Hematopoietic multipotent progenitor cell treated with erythropoietin and hydrocortisone succinate and interleukin-3 and kit ligand, for 4 days (in vitro differentiated cells): ENCODE measurements at regions not wholly inside any gene's neighbourhood (a gene's known extent, or its start where the extent isn't known, plus 50 kb on each side); places are given as distances from the start of the nearest gene placed in this dataset.
A peak's percentile ranks its signal among the peaks of the same experiment; 100 is the strongest.
"Not testable (repeated sequence)": the region's sequence is repeated elsewhere in the genome, so short reads cannot be mapped to it uniquely, and the experiment has no call there.

Experiments
- DNase-seq: peaks from one replicate; pipeline ENCODE4 v3.0.0-alpha.2; 2015

DNA sequence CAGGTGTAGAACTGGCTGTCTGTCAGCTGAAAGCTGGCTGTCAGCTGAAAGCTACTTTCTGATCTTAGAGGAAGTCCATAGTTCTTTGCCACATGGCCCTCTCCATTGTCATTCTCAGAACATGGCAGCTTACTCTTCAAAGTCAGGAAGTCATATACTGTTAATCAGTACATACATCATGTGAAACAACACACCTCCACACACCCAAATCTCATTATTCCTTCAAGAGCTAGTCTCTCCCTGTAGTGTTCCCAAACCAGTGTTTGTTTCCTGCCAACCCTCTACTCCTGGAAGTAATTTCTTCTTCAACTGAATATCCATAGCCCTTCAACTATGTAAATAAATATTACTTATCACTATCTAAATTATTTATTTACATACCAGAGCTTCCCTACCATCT, 58.9 kb downstream of the OR5AK2 start:
- no peak for DNase-seq

DNA sequence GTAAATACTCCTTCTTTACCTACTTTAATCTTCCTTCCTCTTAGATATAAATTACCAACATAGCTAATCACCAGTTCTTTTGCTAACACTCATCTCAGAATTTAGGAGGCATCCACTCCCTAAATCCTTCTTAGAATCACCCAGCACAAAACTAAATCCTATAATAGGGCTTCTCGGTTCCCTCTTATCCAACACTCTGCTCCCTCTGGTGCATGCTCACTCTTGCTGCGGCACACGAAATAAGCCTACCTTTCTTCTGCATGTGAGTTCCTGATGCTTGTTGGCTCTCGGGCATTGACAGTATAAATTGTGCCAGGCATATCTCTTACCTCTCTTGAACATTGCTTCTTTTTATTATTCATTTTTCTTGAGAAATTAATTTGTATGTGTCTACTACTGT, 61.0 kb downstream of the OR5AK2 start:
- no peak for DNase-seq

DNA sequence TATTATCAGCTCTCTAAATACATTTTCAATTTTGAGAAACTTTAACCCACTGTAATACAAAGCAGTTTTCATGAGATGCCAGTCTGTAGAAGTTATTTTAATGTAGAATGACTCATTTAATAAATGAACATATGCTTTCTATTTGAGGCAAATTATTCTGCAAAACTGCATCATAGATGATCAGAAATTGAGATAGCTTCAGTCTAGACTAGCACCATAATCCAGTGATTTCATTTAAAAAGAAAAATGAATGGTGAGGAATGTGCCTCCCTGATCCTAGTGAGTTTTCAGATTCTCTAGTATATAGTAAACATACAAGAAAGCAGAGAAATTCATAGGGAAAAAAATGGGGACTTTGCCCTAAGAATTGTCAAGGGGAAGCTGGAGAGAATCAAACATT, 66.1 kb downstream of the OR5AK2 start:
- DNase-seq: no peak

- no peak for DNase-seq
Measured at GRCh38 chr11:57055744-57056143, 67.0 kb downstream of the OR5AK2 start.

- no peak for DNase-seq
Measured at GRCh38 chr11:57056735-57057134, 68.0 kb downstream of the OR5AK2 start.

DNA sequence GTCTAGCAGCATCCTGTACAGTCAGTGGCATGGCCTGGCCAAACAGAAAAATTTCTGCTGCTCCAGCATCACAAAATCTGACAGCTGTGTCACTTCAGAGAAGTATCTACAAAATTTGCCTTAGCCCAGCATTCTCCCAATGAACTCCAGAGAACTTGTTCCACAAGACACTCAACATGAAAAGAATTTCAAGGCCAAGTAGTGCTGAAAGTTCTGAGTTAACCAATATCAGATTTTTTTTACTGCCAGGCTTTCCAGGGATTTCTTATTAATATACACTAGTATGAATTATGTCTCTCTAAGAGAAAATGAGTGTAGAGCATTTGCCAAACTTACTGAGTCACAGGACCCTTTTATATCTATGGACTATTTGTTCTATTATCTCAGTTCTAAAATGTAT, 68.8 kb downstream of the OR5AK2 start:
- no peak for DNase-seq

DNA sequence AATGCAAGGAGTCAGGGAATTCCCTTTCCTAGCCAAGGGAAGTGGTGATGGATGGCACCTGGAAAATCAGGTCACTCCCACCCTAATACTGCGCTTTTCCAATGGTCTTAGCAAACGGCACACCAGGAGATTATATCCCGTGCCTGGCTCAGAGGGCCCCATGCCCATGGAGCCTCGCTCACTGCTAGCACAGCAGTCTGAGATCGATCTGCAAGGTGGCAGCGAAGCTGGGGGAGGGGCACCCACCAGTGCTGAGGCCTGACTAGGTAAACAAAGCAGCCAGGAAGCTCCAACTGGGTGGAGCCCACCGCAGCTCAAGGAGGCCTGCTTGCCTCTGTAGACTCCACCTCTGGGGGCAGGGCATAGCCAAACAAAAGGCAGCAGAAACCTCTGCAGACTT, 74.2 kb downstream of the OR5AK2 start:
- not testable (repeated sequence) for DNase-seq

DNA sequence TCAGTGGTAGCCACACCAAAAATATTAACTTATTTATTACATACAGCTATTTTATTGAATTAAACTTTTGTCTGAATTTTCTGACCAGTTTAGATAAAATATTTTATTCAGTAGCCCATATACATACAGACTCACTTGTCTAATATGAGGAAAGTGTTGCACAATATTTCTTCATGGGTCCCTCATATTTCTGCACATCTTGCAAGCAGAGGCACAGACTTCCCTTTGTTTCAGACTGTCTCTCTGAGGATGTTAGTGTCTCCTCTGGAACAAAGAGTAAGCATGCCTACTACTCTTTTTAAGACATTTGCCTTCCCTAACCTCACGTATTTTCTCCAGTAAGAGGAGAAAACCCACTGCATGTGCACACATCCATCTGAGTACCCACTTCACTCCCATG, 81.2 kb downstream of the OR5AK2 start:
- no peak for DNase-seq

- no peak for DNase-seq
Measured at GRCh38 chr11:57071829-57072228, 83.1 kb downstream of the OR5AK2 start.

- DNase-seq: no peak
Measured at GRCh38 chr11:57072640-57073039, 83.9 kb downstream of the OR5AK2 start.

DNA sequence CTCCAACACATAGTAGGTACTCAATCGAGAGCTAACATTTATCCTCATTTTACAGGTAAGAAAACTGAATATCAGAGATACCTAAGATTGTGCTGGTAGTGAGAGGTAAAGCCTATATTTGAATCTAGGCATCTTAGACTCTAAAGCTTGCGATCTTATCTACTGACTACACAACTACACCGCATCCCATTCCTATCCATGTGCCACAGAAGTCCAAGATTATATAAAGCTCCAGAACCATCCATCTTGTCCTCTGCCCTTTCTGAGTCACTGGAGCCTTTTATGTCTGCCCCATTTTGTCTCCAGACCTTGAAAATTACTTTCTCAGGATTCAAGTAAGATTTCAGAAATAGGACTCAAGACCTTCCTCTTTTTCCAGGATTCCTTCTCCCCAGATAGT, 84.4 kb downstream of the OR5AK2 start:
- no peak for DNase-seq

- no peak for DNase-seq
Measured at GRCh38 chr11:57081356-57081755, 92.6 kb downstream of the OR5AK2 start.

DNA sequence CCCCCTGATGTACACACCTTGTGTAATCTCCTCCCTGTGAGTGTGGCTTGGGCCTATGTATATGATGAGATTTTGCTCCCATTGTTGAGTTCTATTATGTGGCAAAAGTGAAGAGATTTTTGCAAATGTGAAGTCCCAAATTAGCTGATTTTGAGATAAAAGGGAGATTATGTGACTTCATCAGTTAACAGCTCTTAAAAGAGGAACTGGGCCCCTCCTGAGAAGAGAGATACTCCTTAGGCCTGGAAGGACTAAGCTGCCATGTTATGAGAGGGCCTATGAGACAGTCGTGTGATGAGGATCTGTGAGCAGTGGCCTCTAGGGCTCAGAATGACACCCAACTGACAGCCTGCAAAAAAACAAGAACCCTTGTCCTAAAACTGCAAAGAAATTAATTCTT, 93.4 kb downstream of the OR5AK2 start:
- peak; percentile 8 for DNase-seq

DNA sequence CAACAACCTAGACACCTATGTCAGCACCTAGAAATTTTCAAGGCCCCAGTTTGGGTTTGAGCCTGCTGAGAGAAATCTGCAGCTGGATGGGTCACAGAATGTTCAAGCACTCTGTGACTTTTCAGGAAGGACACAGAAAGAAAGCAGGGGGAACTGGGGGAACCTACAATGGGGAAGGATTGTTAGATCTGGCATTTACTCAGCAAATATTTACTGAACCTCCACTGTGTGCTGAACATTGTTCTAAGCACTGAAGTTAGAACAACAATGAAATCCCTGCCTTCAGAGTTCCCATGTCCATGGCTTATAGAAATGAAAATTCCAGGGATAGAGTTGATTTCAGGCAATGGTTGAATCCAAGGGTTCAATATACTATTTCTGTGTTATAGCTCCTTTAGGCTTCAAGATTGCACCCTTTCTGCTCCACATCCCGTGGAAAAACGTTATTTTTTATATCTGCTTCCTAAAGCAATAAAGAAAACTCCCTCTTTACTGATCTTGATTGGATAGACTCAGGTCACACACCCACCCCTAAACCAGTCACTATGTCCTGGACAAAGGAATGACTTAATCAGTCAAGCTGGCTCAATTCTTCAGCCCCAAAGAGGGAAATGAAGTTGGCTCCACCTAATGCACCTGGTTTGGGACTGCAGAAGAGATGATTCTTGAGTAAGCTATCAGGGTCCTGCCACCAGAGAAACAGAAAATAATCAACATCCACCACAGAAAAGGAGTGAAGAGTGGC, 95.1 kb downstream of the OR5AK2 start:
- DNase-seq: no peak

DNA sequence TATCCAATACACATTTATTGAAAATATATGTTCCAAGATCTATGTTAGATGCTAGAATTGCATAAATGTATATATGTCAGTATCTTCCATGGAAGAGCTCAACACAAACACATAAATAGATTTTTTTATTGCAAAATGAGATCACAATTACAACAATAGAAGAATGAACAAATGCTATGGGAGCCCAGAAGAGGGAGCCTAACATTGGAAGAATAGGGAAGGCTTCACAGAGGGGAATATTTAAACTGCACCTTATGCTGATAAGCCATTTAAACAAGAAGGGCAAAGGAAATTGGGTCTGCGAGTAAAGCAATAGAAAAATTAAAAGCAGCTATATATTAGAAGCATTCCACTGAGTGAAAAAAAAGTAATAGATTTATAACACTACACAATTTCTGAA, 96.1 kb upstream of the LRRC55 start:
- DNase-seq: peak; percentile 4

DNA sequence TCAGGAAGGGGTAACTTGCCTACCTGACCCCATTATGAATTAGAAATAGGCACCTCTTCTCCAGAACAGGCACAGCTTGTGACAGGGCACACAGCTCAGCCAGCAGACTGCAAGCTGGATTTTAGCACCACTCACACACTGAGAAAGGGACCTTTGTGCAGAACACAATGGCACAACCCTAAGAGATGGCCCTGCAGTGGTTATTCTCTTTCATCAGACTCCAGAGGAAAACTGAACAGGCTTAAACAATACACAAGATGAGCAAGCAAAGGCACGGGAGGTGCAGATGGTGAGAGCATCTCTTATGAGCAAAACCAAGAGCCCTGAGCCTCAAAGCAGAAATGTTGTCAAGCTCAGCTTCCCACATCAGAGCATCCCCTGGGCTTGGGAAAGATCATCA, 93.8 kb upstream of the LRRC55 start:
- DNase-seq: no peak

DNA sequence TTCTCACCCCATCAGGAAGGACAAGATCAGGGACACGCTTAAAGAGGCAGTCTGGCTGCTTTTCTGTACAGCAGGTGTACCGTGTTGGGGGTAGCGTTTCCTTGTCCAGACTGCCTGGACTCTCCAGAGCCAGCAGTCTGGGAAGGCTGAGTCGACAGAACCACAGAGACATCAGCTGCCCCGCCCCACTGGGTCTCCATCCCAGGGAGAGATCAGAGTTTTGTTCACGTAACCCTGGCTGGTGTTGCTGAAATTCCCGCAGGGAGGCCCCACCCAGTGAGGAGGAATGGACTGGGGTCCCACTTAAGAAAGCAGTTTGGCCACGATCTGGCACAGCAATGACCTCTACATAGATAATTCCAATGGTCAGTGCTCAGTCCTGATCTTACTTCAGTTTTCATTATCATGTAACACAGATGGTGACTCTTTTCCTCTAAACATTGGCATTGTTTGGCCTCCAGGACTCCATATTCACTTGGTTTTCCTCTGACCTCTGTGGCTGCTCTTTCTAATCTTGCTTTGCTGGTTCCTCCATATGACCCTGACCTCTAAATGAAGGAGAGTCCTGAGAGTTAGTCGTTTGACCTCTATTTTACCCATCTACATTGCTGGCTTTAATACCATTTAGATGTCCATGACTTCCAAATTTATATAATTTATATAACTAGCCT, 89.6 kb upstream of the LRRC55 start:
- DNase-seq: no peak

- DNase-seq: no peak
Measured at GRCh38 chr11:57094181-57094935, 87.4 kb upstream of the LRRC55 start.

- no peak for DNase-seq
Measured at GRCh38 chr11:57095417-57095816, 86.3 kb upstream of the LRRC55 start.

DNA sequence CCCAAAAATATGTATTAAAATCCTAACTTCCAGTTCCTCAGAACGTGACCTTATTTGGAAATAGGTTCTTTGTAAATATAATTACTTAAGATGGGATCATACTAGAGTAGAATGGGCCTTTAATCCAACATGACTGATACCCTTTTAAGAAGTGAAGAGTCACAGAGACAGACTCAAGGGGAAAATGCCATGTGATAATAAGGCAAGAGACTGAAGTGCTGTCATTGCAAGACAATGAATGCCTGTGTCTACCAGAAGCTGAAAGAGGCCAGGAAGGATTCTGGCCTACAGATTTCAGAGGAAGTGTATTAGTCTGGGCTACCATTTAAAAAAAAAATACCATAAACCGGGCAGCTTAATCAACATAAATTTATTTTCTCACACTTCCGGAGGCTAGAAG, 85.9 kb upstream of the LRRC55 start:
- DNase-seq: no peak

DNA sequence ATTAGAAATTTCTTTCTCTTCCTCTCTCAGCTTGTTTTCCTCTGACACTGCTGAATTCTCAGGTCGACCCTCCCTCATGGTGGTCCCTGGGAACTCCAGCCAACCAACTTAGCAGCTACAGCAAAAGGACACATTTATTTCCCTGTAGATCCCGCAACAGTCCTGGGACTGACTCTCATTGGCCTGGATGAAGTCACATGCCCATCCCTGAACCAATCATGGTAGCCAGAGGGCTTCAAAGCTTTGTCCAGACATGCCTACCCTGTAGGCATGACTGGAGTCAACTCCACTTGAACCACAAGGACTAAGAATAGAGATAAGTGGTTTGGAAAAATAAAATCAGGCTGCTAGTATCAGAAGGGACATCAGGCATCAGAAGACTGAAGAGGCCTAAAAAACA, 84.6 kb upstream of the LRRC55 start:
- no peak for DNase-seq

DNA sequence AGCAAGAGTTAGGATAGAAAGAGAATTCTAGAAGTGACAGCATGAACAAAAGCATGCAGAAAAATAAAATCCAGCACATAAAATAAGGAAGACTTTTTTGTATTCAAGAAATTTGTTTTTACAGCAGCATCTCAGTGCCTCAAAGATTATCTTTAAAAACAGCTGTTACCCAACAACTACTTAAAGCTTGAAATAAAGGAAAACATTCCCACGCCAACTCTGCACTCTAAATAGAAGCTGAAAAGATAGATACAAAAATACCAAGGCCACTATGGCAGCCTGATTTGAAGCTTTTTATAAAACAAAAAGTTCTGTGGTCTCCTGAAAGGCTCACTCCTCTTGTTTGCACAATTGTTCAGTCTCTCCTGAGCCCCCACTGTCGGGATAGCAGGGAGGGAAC, 83.6 kb upstream of the LRRC55 start:
- no peak for DNase-seq

GRCh38 chr11:57100638-57101331, 81.0 kb upstream of the LRRC55 start:
- no peak for DNase-seq
